ENCODE measurements at regions not wholly inside any gene's neighbourhood (a gene's known extent, or its start where the extent isn't known, plus 50 kb on each side); places are given as distances from the start of the nearest gene placed in this dataset.

- H3K27me3 ChIP-seq (ENCODE audit: control insufficient read depth, insufficient read depth, low read length) = no peaks in the 10 kb centered on the region
- DNase-seq (ENCODE audit: low read depth) (no peak), FAIRE-seq (no peak)
Observed at GRCh38 chr15:23877502-23878412, 190.7 kb upstream of the NDN start.

DNA sequence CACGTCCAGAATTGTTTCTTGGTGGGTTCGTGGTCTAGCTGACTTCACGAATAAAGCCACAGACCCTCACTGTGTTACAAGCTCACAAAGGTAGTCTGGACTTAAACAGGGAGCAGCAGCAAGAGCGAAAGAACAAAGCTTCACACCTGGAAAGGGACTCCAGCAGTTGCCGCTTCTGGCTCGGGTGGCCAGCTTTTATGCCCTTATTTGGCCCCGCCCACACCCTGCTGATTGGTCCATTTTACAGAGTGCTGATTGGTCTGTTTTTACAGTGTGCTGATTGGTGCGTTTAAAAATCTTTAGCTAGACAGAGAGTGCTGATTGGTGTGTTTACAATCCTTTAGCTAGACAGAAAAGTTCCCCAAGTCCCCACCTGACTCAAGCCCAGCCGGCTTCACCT, 194.2 kb upstream of the NDN start:
- FAIRE-seq (no peak), DNase-seq (ENCODE audit: low read depth) (no peak)
- TF ChIP-seq CTCF (IDR thresholded peaks at IDR 0.05; ENCODE audit: insufficient read depth, low read length, severe bottlenecking) = no peak

More at GRCh38 chr15:23877502-23878412, 190.7 kb upstream of the NDN start:
- Histone ChIP-seq H3K4me3 (ENCODE audit: low read depth, low read length) (no peak overlapping the region), H3K36me3 (ENCODE audit: control insufficient read depth, insufficient read depth, low read length) (no peaks in the 10 kb centered on the region)
- TF ChIP-seq CTCF (IDR thresholded peaks at IDR 0.05; ENCODE audit: insufficient read depth, low read length, severe bottlenecking) = peak; percentile 24

DNA sequence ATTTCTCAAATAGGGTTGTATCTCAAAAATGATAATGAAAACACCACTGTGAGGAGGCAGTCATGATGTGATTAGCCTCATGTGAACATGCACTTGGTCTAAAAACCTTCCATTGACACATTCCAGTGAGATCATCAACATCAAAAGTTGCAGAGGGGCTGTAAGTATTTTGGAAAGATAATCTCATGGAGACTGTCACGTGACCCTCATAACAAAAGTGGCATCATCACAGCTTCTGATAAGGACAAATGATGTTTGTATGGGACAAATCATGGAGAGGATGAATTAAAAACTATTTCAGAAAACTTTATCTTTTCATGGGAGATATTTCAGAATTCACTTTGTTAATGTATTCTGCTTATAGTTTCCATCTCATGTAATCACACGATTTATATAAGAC, 203.1 kb upstream of the NDN start:
- H3K36me3 ChIP-seq (ENCODE audit: control insufficient read depth, insufficient read depth, low read length) = no peaks in the 10 kb centered on the region
- FAIRE-seq = no peak
- DNase-seq (ENCODE audit: low read depth) = no peak
- no peak overlapping the region for H3K4me3 ChIP-seq (ENCODE audit: low read depth, low read length)
- H3K27me3 ChIP-seq (ENCODE audit: control insufficient read depth, insufficient read depth, low read length) = no peaks in the 10 kb centered on the region
- TF ChIP-seq CTCF (IDR thresholded peaks at IDR 0.05; ENCODE audit: insufficient read depth, low read length, severe bottlenecking) = no peak

More for the DNA sequence above, 194.2 kb upstream of the NDN start:
- no peaks in the 10 kb centered on the region for H3K27me3 ChIP-seq (ENCODE audit: control insufficient read depth, insufficient read depth, low read length)
- H3K36me3 ChIP-seq (ENCODE audit: control insufficient read depth, insufficient read depth, low read length) = no peaks in the 10 kb centered on the region
- no peak overlapping the region for H3K4me3 ChIP-seq (ENCODE audit: low read depth, low read length)

DNA sequence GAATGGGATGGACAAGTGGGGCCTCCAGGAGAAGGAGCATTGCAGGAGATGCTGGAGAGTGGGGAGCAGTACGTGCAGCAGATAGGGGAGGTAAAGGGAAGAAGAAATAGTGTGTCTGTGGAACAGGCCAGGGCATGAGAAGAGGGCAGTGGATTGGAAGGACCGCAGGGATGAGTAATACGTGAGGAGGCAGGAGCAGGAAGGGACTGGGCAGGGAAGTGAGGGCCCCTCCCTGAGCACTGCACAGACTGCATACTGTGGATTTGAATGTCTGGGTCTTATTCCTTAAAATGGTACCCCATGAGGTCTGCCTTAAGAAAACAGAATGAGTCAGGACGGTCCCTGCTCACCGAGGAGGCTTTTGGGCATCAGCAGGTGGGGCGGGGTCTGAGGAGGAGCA, 210.0 kb upstream of the NDN start:
- DNase-seq (ENCODE audit: low read depth) (no peak), FAIRE-seq (no peak)
- H3K4me3 ChIP-seq (ENCODE audit: low read depth, low read length) = no peak overlapping the region
- H3K27me3 ChIP-seq (ENCODE audit: control insufficient read depth, insufficient read depth, low read length) = no peaks in the 10 kb centered on the region
- no peaks in the 10 kb centered on the region for H3K36me3 ChIP-seq (ENCODE audit: control insufficient read depth, insufficient read depth, low read length)
- no peak for TF ChIP-seq CTCF (IDR thresholded peaks at IDR 0.05; ENCODE audit: insufficient read depth, low read length, severe bottlenecking)

- H3K4me3 ChIP-seq (ENCODE audit: low read depth, low read length) = no peak overlapping the region
- FAIRE-seq = no peak
Observed at GRCh38 chr15:23897531-23897930, 210.4 kb upstream of the NDN start.

More at GRCh38 chr15:23897531-23897930, 210.4 kb upstream of the NDN start:
- no peak for TF ChIP-seq CTCF (IDR thresholded peaks at IDR 0.05; ENCODE audit: insufficient read depth, low read length, severe bottlenecking)
- Histone ChIP-seq H3K27me3 (ENCODE audit: control insufficient read depth, insufficient read depth, low read length) (no peaks in the 10 kb centered on the region), H3K36me3 (ENCODE audit: control insufficient read depth, insufficient read depth, low read length) (no peaks in the 10 kb centered on the region)
- DNase-seq (ENCODE audit: low read depth) = no peak

Measured in bronchial epithelial cell (primary cell).